RWPE1 (cell line): ENCODE measurements at regions not wholly inside any gene's neighbourhood (a gene's known extent, or its start where the extent isn't known, plus 50 kb on each side); places are given as distances from the start of the nearest gene placed in this dataset.

ENCODE experiments used
- CTCF ChIA-PET: fragments of 350-600 bp; sonication (Branson Sonifier 250); formaldehyde crosslinking; extraction: SDS; loops from one replicate; lab custom pipeline; 2021; lab: Yijun Ruan, JAX
- POLR2A ChIA-PET: fragments of 400-600 bp; formaldehyde crosslinking; extraction: SDS; loops from one replicate; lab custom pipeline; 2020; ENCODE audit warnings: antibody characterized with exemption; ENCODE audit not compliant: low non-redundant PET; lab: Yijun Ruan, JAX
- DNase-seq: peaks from one replicate; pipeline ENCODE4 v3.0.0; 2012; ENCODE audit warnings: low spot score
- H3K27ac ChIP-seq: fragments of 450-650 bp; 2 replicates; pipeline ENCODE4 v1.5.1; 2017
- CTCF ChIP-seq: fragments of 450-650 bp; conservative IDR thresholded peaks from 2 replicates; pipeline ENCODE4 v1.5.1; 2017; ENCODE audit warnings: low read depth, mild to moderate bottlenecking

- no peak overlapping the region for H3K27ac ChIP-seq
- CTCF ChIA-PET: no interaction called here
- POLR2A ChIA-PET: no interaction called here
- TF ChIP-seq CTCF: no peak
- DNase-seq: no peak
Observed at GRCh38 chr13:23955064-23955463, 57.8 kb upstream of the C1QTNF9B start.

GRCh38 chr13:23956106-23956505 lies 58.8 kb upstream of the C1QTNF9B start:
- POLR2A ChIA-PET: no interaction called here
- TF ChIP-seq CTCF: no peak
- CTCF ChIA-PET: no interaction called here
- H3K27ac ChIP-seq: peak overlapping the region; percentile 60
- DNase-seq: peak; percentile 77

- DNase-seq: no peak
- ChIA-PET CTCF (interaction anchor here (0.6 to 1.2 kb wide), 2 partner anchors 10 to 36 kb away, joined by 3 to 4 read pairs; no protein-coding TSS in a partner anchor), POLR2A (no interaction called here)
- TF ChIP-seq CTCF: no peak
- H3K27ac ChIP-seq: no peak overlapping the region
Observed at GRCh38 chr13:23957981-23958380, 60.7 kb upstream of the C1QTNF9B start.

GRCh38 chr13:23959231-23959862 lies 62.0 kb upstream of the C1QTNF9B start:
- no peak overlapping the region for H3K27ac ChIP-seq
- CTCF ChIA-PET: interaction anchor here (0.6 to 2.0 kb wide), 4 partner anchors 21 to 270 kb away, joined by 3 to 6 read pairs (median 4); no protein-coding TSS in a partner anchor
- DNase-seq: no peak
- POLR2A ChIA-PET: no interaction called here
- no peak for TF ChIP-seq CTCF

- H3K27ac ChIP-seq: no peak overlapping the region
- CTCF ChIA-PET: interaction anchor here (0.5 to 2.0 kb wide), 17 partner anchors 9 to 1057 kb away, joined by 3 to 6 read pairs (median 4); no protein-coding TSS in a partner anchor
- peak; percentile 82 for TF ChIP-seq CTCF
- peak; percentile 25 for DNase-seq
- POLR2A ChIA-PET: no interaction called here
Observed at GRCh38 chr13:23960566-23961156, 63.4 kb upstream of the C1QTNF9B start.

GRCh38 chr13:23963184-23963931 lies 66.1 kb upstream of the C1QTNF9B start:
- no peak overlapping the region for H3K27ac ChIP-seq
- DNase-seq: no peak
- ChIA-PET CTCF (no interaction called here), POLR2A (no interaction called here)
- TF ChIP-seq CTCF: no peak
